ENCODE measurements at regions not wholly inside any gene's neighbourhood (a gene's known extent, or its start where the extent isn't known, plus 50 kb on each side); places are given as distances from the start of the nearest gene placed in this dataset.

GRCh38 chr17:13428611-13429042, 173.1 kb downstream of the HS3ST3A1 start:
- CTCF ChIA-PET: no interaction called here
- DNase-seq (no peak), ATAC-seq (ENCODE audit: low read depth) (no peak)
- H3K27ac Mint-ChIP-seq: no peak overlapping the region
- H3K4me1 Mint-ChIP-seq: no peaks in the 10 kb centered on the region
- H3K27me3 Mint-ChIP-seq: no peaks in the 10 kb centered on the region
- intact Hi-C loops (cut with micrococcal nuclease): no loop called here
- TF ChIP-seq CTCF (IDR thresholded peaks at IDR 0.05): no peak
- H3K9me3 Mint-ChIP-seq: peaks cover 2% of the 10 kb centered on the region
- H3K36me3 Mint-ChIP-seq (ENCODE audit: low read depth): no peaks in the 10 kb centered on the region
- POLR2A ChIA-PET: no interaction called here
- no peak overlapping the region for H3K4me3 Mint-ChIP-seq

- Mint-ChIP-seq H3K27ac (no peak overlapping the region), H3K4me1 (no peaks in the 10 kb centered on the region), H3K27me3 (no peaks in the 10 kb centered on the region), H3K36me3 (ENCODE audit: low read depth) (no peaks in the 10 kb centered on the region), H3K9me3 (no peaks in the 10 kb centered on the region), H3K4me3 (no peak overlapping the region)
- intact Hi-C loops (cut with micrococcal nuclease): no loop called here
- ChIA-PET POLR2A (no interaction called here), CTCF (no interaction called here)
- DNase-seq: no peak
- TF ChIP-seq CTCF (IDR thresholded peaks at IDR 0.05): no peak
- no peak for ATAC-seq (ENCODE audit: low read depth)
Observed at GRCh38 chr17:13426991-13427390, 174.7 kb downstream of the HS3ST3A1 start.

- no peaks in the 10 kb centered on the region for H3K9me3 Mint-ChIP-seq
- ChIA-PET POLR2A (no interaction called here), CTCF (no interaction called here)
- no peak overlapping the region for H3K27ac Mint-ChIP-seq
- H3K4me1 Mint-ChIP-seq: no peaks in the 10 kb centered on the region
- no peak for ATAC-seq (ENCODE audit: low read depth)
- no peak for DNase-seq
- TF ChIP-seq CTCF (IDR thresholded peaks at IDR 0.05): no peak
- no peaks in the 10 kb centered on the region for H3K36me3 Mint-ChIP-seq (ENCODE audit: low read depth)
- H3K4me3 Mint-ChIP-seq: no peak overlapping the region
- no peaks in the 10 kb centered on the region for H3K27me3 Mint-ChIP-seq
- intact Hi-C loops (cut with micrococcal nuclease): no loop called here
Observed at GRCh38 chr17:13425390-13425789, 176.3 kb downstream of the HS3ST3A1 start.

GRCh38 chr17:13421581-13422130, 180.1 kb downstream of the HS3ST3A1 start:
- no peak overlapping the region for H3K27ac Mint-ChIP-seq
- no peak for TF ChIP-seq CTCF (IDR thresholded peaks at IDR 0.05)
- H3K27me3 Mint-ChIP-seq: no peaks in the 10 kb centered on the region
- intact Hi-C loops (cut with micrococcal nuclease): no loop called here
- no peaks in the 10 kb centered on the region for H3K36me3 Mint-ChIP-seq (ENCODE audit: low read depth)
- ATAC-seq (ENCODE audit: low read depth) (no peak), DNase-seq (no peak)
- no peak overlapping the region for H3K4me3 Mint-ChIP-seq
- ChIA-PET POLR2A (no interaction called here), CTCF (no interaction called here)
- H3K4me1 Mint-ChIP-seq: no peaks in the 10 kb centered on the region
- H3K9me3 Mint-ChIP-seq: no peaks in the 10 kb centered on the region

GRCh38 chr17:13420878-13421277, 180.9 kb downstream of the HS3ST3A1 start:
- no peak for TF ChIP-seq CTCF (IDR thresholded peaks at IDR 0.05)
- ChIA-PET CTCF (no interaction called here), POLR2A (no interaction called here)
- no peaks in the 10 kb centered on the region for H3K36me3 Mint-ChIP-seq (ENCODE audit: low read depth)
- DNase-seq (no peak), ATAC-seq (ENCODE audit: low read depth) (no peak)
- intact Hi-C loops (cut with micrococcal nuclease): no loop called here
- H3K4me1 Mint-ChIP-seq: no peaks in the 10 kb centered on the region
- no peak overlapping the region for H3K27ac Mint-ChIP-seq
- no peaks in the 10 kb centered on the region for H3K27me3 Mint-ChIP-seq
- H3K9me3 Mint-ChIP-seq: no peaks in the 10 kb centered on the region
- H3K4me3 Mint-ChIP-seq: no peak overlapping the region

All from activated B cell treated with CpG ODN at 0.5 μM for 24 hours (primary cell).